H1 (cell line): ENCODE measurements at regions not wholly inside any gene's neighbourhood (a gene's known extent, or its start where the extent isn't known, plus 50 kb on each side); places are given as distances from the start of the nearest gene placed in this dataset.

Source experiments
- CTCF ChIA-PET: fragments of 300-600 bp; sonication (Branson Sonifier 250); formaldehyde crosslinking; loops from one replicate; lab custom pipeline; 2021; ENCODE audit not compliant: partially characterized antibody; lab: Charles Lee
- POLR2A ChIA-PET: fragments of 300-600 bp; sonication (Branson Sonifier 250); formaldehyde crosslinking; loops from one replicate; lab custom pipeline; 2021; ENCODE audit warnings: inconsistent platforms; ENCODE audit not compliant: partially characterized antibody; lab: Charles Lee
- DNase-seq, 2 experiments: peaks; one replicate each; pipeline versions ENCODE4 v3.0.0 to v3.0.0-alpha.2; 2010 to 2022; ENCODE audit warnings: low spot score in 2 of 2, low read depth in 1 of 2, mixed read lengths in 1 of 2
- FAIRE-seq: peaks from 2 replicates; lab custom pipeline; 2011; peaks lifted over from hg19 to GRCh38; lab: Jason Lieb, UNC
- H2AFZ ChIP-seq: 2 replicates; pipeline ENCODE4 v1.8.1; 2012; ENCODE audit warnings: low read length, inconsistent platforms
- H2AK5ac ChIP-seq: 2 replicates; pipeline ENCODE4 v1.6.1; 2013; ENCODE audit warnings: low read depth, low read length
- H2BK120ac ChIP-seq: replicated peaks from 2 replicates; pipeline ENCODE3; 2013; ENCODE audit warnings: low read depth, low read length, inconsistent platforms
- H2BK12ac ChIP-seq: 2 replicates; pipeline ENCODE4 v1.6.1; 2013; ENCODE audit warnings: low read depth, low read length
- H2BK15ac ChIP-seq: 2 replicates; pipeline ENCODE4 v1.6.1; 2013; ENCODE audit warnings: low read length
- H2BK20ac ChIP-seq: 2 replicates; pipeline ENCODE4 v1.6.1; 2013; ENCODE audit warnings: low read length
- H2BK5ac ChIP-seq: 2 replicates; pipeline ENCODE4 v1.6.1; 2013; ENCODE audit warnings: low read depth, low read length
- H3K14ac ChIP-seq: 2 replicates; pipeline ENCODE4 v1.6.1; 2013; ENCODE audit warnings: inconsistent platforms; ENCODE audit not compliant: insufficient read length
- H3K18ac ChIP-seq: 2 replicates; pipeline ENCODE4 v1.6.1; 2013; ENCODE audit warnings: low read length; ENCODE audit errors: extremely low read depth
- H3K23ac ChIP-seq: 2 replicates; pipeline ENCODE4 v1.6.1; 2013; ENCODE audit warnings: inconsistent platforms; ENCODE audit not compliant: insufficient read length
- H3K23me2 ChIP-seq: 2 replicates; pipeline ENCODE4 v1.6.1; 2013; ENCODE audit warnings: low read depth, low read length
- H3K27ac ChIP-seq: 2 replicates; pipeline ENCODE4 v1.6.1; 2011; ENCODE audit warnings: low read depth, low read length, inconsistent platforms
- H3K27me3 ChIP-seq, 4 experiments: replicated peaks in 1 of 4; 1 replicate in 1 of 4; 2 replicates in 3 of 4; pipeline versions ENCODE4 v1.6.1 to v1.8.1; 2011 to 2013; ENCODE audit warnings: low read length in 3 of 4, mild to moderate bottlenecking in 3 of 4, inconsistent platforms in 2 of 4, mixed read lengths in 2 of 4, moderate library complexity in 1 of 4; ENCODE audit not compliant: control insufficient read depth in 3 of 4, insufficient read depth in 3 of 4; ENCODE audit errors: extremely low read depth in 1 of 4
- H3K36me3 ChIP-seq, 4 experiments: 2 replicates each; pipeline versions ENCODE4 v1.6.1 to v1.8.1; 2011 to 2013; ENCODE audit warnings: mild to moderate bottlenecking in 4 of 4, low read length in 3 of 4, moderate library complexity in 2 of 4, control low read depth in 1 of 4, inconsistent platforms in 1 of 4; ENCODE audit not compliant: insufficient read depth in 4 of 4, control insufficient read depth in 2 of 4
- H3K4ac ChIP-seq: replicated peaks from 2 replicates; pipeline ENCODE3; 2013; ENCODE audit warnings: low read length, low read depth, mixed read lengths, inconsistent platforms; ENCODE audit not compliant: insufficient read length
- H3K4me1 ChIP-seq, 4 experiments: replicated peaks in 1 of 4; 1 replicate in 1 of 4; 2 replicates in 3 of 4; pipeline versions ENCODE4 v1.6.1 to v1.8.1; 2011 to 2013; ENCODE audit warnings: low read length in 3 of 4, inconsistent platforms in 2 of 4, mixed read lengths in 1 of 4; ENCODE audit not compliant: insufficient read depth in 4 of 4, control insufficient read depth in 3 of 4
- H3K4me2 ChIP-seq, 2 experiments: 2 replicates each; pipeline versions ENCODE4 v1.6.1 to v1.8.1; 2011 to 2013; ENCODE audit warnings: low read depth in 2 of 2, low read length in 2 of 2, control low read depth in 1 of 2, inconsistent platforms in 1 of 2, mild to moderate bottlenecking in 1 of 2; ENCODE audit not compliant: insufficient read depth in 1 of 2
- H3K4me3 ChIP-seq, 4 experiments: fragments of 200-600, 300-600 bp in 1 of 4; sonication (generic), shearing (Covaris generic), sonication (Bioruptor Twin) in 1 of 4; 2 replicates each; pipeline versions ENCODE4 v1.5.1 to v1.8.1; 2011 to 2016; ENCODE audit warnings: low read length in 4 of 4, low read depth in 3 of 4, control low read depth in 2 of 4, inconsistent platforms in 2 of 4, mild to moderate bottlenecking in 2 of 4, mixed read lengths in 1 of 4, moderate library complexity in 1 of 4; ENCODE audit not compliant: insufficient read depth in 2 of 4; ENCODE audit errors: extremely low read depth in 1 of 4
- H3K56ac ChIP-seq: replicated peaks from 2 replicates; pipeline ENCODE3; 2013; ENCODE audit warnings: low read depth, mild to moderate bottlenecking, mixed read lengths, low read length, inconsistent platforms; ENCODE audit not compliant: insufficient read length
- H3K79me1 ChIP-seq: 2 replicates; pipeline ENCODE4 v1.6.1; 2013; ENCODE audit warnings: low read depth, low read length, control low read depth
- H3K79me2 ChIP-seq, 2 experiments: 2 replicates each; pipeline versions ENCODE4 v1.6.1 to v1.8.1; 2012 to 2013; ENCODE audit warnings: low read length in 2 of 2, mild to moderate bottlenecking in 2 of 2, inconsistent platforms in 1 of 2; ENCODE audit not compliant: insufficient read depth in 2 of 2, control insufficient read depth in 1 of 2
- H3K9ac ChIP-seq, 4 experiments: replicated peaks in 1 of 4; 1 replicate in 1 of 4; 2 replicates in 3 of 4; pipeline versions ENCODE4 v1.6.1 to v1.8.1; 2011 to 2013; ENCODE audit warnings: low read depth in 3 of 4, low read length in 3 of 4, control low read depth in 2 of 4, mild to moderate bottlenecking in 2 of 4, moderate library complexity in 2 of 4, inconsistent platforms in 1 of 4; ENCODE audit errors: extremely low read depth in 1 of 4
- H3K9me3 ChIP-seq, 2 experiments: 2 replicates each; pipeline versions ENCODE4 v1.6.1 to v1.8.1; 2012 to 2013; ENCODE audit warnings: mild to moderate bottlenecking in 2 of 2, moderate library complexity in 2 of 2, control low read depth in 1 of 2, inconsistent platforms in 1 of 2, low read depth in 1 of 2, low read length in 1 of 2, mixed read lengths in 1 of 2; ENCODE audit not compliant: insufficient read depth in 2 of 2
- H4K20me1 ChIP-seq, 2 experiments: replicated peaks in 1 of 2; 2 replicates each; pipeline versions ENCODE3 to v1.8.1; 2011 to 2013; ENCODE audit warnings: inconsistent platforms in 2 of 2, low read length in 2 of 2, mild to moderate bottlenecking in 1 of 2; ENCODE audit not compliant: insufficient read depth in 2 of 2, control insufficient read depth in 1 of 2
- H4K5ac ChIP-seq: 2 replicates; pipeline ENCODE4 v1.6.1; 2013; ENCODE audit warnings: low read length, low read depth, mixed read lengths, inconsistent platforms; ENCODE audit not compliant: insufficient read length
- H4K8ac ChIP-seq: 2 replicates; pipeline ENCODE4 v1.8.0; 2013; ENCODE audit warnings: mild to moderate bottlenecking, moderate library complexity, low read length, inconsistent platforms; ENCODE audit not compliant: insufficient read depth; ENCODE audit errors: extremely low read depth
- H4K91ac ChIP-seq: replicated peaks from 2 replicates; pipeline ENCODE3; 2013; ENCODE audit warnings: low read length, mixed read lengths, inconsistent platforms; ENCODE audit not compliant: insufficient read length
- ATF3 ChIP-seq: IDR thresholded peaks from 2 replicates; pipeline ENCODE4 v1.6.1; 2011; ENCODE audit warnings: low read depth, mild to moderate bottlenecking, low read length; ENCODE audit not compliant: insufficient read depth
- BRCA1 ChIP-seq: IDR thresholded peaks from 2 replicates; pipeline ENCODE4 v1.6.1; 2012; ENCODE audit warnings: low read depth, low read length, improper control_type of control experiment
- GABPA ChIP-seq: IDR thresholded peaks from 2 replicates; pipeline ENCODE4 v1.6.1; 2011; ENCODE audit warnings: mild to moderate bottlenecking, low read length, moderate library complexity, borderline replicate concordance; ENCODE audit not compliant: insufficient read depth
- JUN ChIP-seq: IDR thresholded peaks from 2 replicates; pipeline ENCODE4 v1.6.1; 2011; ENCODE audit warnings: low read depth, mild to moderate bottlenecking, improper control_type of control experiment, low read length
- JUND ChIP-seq: IDR thresholded peaks from 2 replicates; pipeline ENCODE4 v1.6.1; 2011; ENCODE audit warnings: mild to moderate bottlenecking, improper control_type of control experiment, low read length
- KDM5A ChIP-seq: fragments of 200-600 bp; IDR thresholded peaks from 2 replicates; pipeline ENCODE4 v1.7.1; 2012; ENCODE audit warnings: mild to moderate bottlenecking, low read length, inconsistent platforms, mixed read lengths
- NRF1 ChIP-seq: IDR thresholded peaks from 2 replicates; pipeline ENCODE4 v1.6.1; 2011; ENCODE audit warnings: mild to moderate bottlenecking, low read depth, low read length, improper control_type of control experiment
- POLR2AphosphoS5 ChIP-seq: IDR thresholded peaks from 2 replicates; pipeline ENCODE4 v1.6.1; 2011; ENCODE audit warnings: low read depth, low read length
- SIN3A ChIP-seq, 2 experiments: IDR thresholded peaks in 1 of 2; conservative IDR thresholded peaks in 1 of 2; 2 replicates each; pipeline ENCODE4 v1.6.1; 2011 to 2012; ENCODE audit warnings: low read length in 2 of 2, improper control_type of control experiment in 1 of 2, low read depth in 1 of 2, mild to moderate bottlenecking in 1 of 2
- TAF1 ChIP-seq: IDR thresholded peaks from 2 replicates; pipeline ENCODE4 v1.6.1; 2011; ENCODE audit warnings: mild to moderate bottlenecking, low read depth, low read length
- WGBS, 2 experiments: shearing (Covaris generic) in 1 of 2; methylation state at CpG; one replicate each; pipeline versions ENCODE4 v1.1.6 to v1.1.7; 2013 to 2015; ENCODE audit warnings: low lambda C conversion rate in 2 of 2, mixed read lengths in 2 of 2, inconsistent platforms in 1 of 2, low coverage in 1 of 2, missing lambda C conversion rate in 1 of 2; ENCODE audit not compliant: insufficient replicate concordance in 2 of 2, insufficient coverage in 1 of 2, insufficient read length in 1 of 2; ENCODE audit errors: extremely low coverage in 1 of 2, missing lambda C conversion rate in 1 of 2; 5-methylcytosine and 5-hydroxymethylcytosine counted together

GRCh38 chr2:160751021-160751420 is 257.4 kb upstream of the RBMS1 start:
- Histone ChIP-seq H2AFZ (no peak overlapping the region), H3K36me3 (no peaks in the 10 kb centered on the region), H3K23me2 (no peaks in the 10 kb centered on the region), H4K91ac (no peak overlapping the region), H2BK15ac (no peak overlapping the region), H3K4me1 (peaks cover 0 to 3% (median 0%) of the 10 kb centered on the region in 4 experiments; a peak in 1 of 7 replicates), H3K4ac (no peak overlapping the region), H3K4me3 (no peak overlapping the region), H3K23ac (no peak overlapping the region), H4K20me1 (no peaks in the 10 kb centered on the region), H3K79me2 (no peaks in the 10 kb centered on the region), H3K27me3 (no peaks in the 10 kb centered on the region), H2AK5ac (no peak overlapping the region), H3K9ac (no peak overlapping the region), H4K5ac (no peak overlapping the region), H3K18ac (no peak overlapping the region), H3K79me1 (no peaks in the 10 kb centered on the region), H2BK120ac (no peak overlapping the region), H3K4me2 (no peak overlapping the region), H2BK5ac (no peak overlapping the region), H3K14ac (no peak overlapping the region), H3K27ac (no peak overlapping the region), H4K8ac (no peak overlapping the region), H3K56ac (no peak overlapping the region), H3K9me3 (peaks cover 0 to 4% of the 10 kb centered on the region in 2 experiments; a peak in 2 of 4 replicates), H2BK20ac (no peak overlapping the region), H2BK12ac (no peak overlapping the region)
- POLR2A ChIA-PET = no interaction called here
- TF ChIP-seq JUN (no peak), POLR2AphosphoS5 (no peak), JUND (no peak), GABPA (no peak), TAF1 (no peak), ATF3 (no peak), KDM5A (no peak), BRCA1 (no peak), SIN3A (conservative IDR thresholded peaks at IDR 0.05 in 1 of 2, IDR thresholded peaks at IDR 0.05 in 1 of 2; ENCODE audit: low read depth in 1 of 2, low read length in 2 of 2) (no peak), NRF1 (no peak)
- 87% methylated on average over 2 of the region's 2 CpGs; no CpG with 5 or more reads in 1 of the 2 experiments for WGBS, 2 experiments
- DNase-seq (no peak), FAIRE-seq (no peak)
- CTCF ChIA-PET = no interaction called here
